OCI-LY7 (cell line): ENCODE measurements at regions not wholly inside any gene's neighbourhood (a gene's known extent, or its start where the extent isn't known, plus 50 kb on each side); places are given as distances from the start of the nearest gene placed in this dataset.

Source experiments
- BruUV-seq: library from RNA; stranded (reverse); fragments of 400-500 nt; replicated peaks from 2 replicates; lab custom pipeline; 2021; lab: Mats Ljungman, UMichigan
- CTCF ChIA-PET: fragments of 300-600 bp; sonication (Branson Sonifier 250); formaldehyde crosslinking; loops from one replicate; lab custom pipeline; 2022; ENCODE audit warnings: antibody characterized with exemption; ENCODE audit not compliant: unreplicated experiment; lab: Charles Lee
- POLR2A ChIA-PET: fragments of 300-600 bp; sonication (Branson Sonifier 250); formaldehyde crosslinking; loops from one replicate; lab custom pipeline; 2022; ENCODE audit warnings: antibody characterized with exemption; lab: Charles Lee
- DNase-seq: peaks from one replicate; pipeline ENCODE4 v3.0.0-alpha.2; 2015; ENCODE audit warnings: low spot score
- H2AFZ ChIP-seq: fragments of 200-600 bp; sonication (generic), shearing (Covaris generic); 2 replicates; pipeline ENCODE4 v1.6.1; 2014; ENCODE audit warnings: mild to moderate bottlenecking, antibody characterized with exemption, low read length, moderate library complexity
- H3K27ac ChIP-seq: fragments of 200-600 bp; sonication (generic); 2 replicates; pipeline ENCODE4 v1.5.1; 2014; ENCODE audit warnings: mixed run types, low read depth, mild to moderate bottlenecking, moderate library complexity, low read length, inconsistent platforms; ENCODE audit not compliant: poor library complexity, severe bottlenecking
- H3K36me3 ChIP-seq: fragments of 200-600 bp; sonication (generic); 2 replicates; pipeline ENCODE4 v1.6.1; 2014; ENCODE audit warnings: mild to moderate bottlenecking, antibody characterized with exemption, low read length, moderate library complexity, mixed read lengths; ENCODE audit not compliant: insufficient read depth
- H3K4me1 ChIP-seq: fragments of 200-600 bp; sonication (generic); 2 replicates; pipeline ENCODE4 v1.5.1; 2014; ENCODE audit warnings: mild to moderate bottlenecking, low read length; ENCODE audit not compliant: insufficient read depth, poor library complexity, severe bottlenecking
- H3K4me2 ChIP-seq: fragments of 200-600 bp; sonication (generic); 2 replicates; pipeline ENCODE4 v1.6.1; 2014; ENCODE audit warnings: mild to moderate bottlenecking, low read length
- H3K4me3 ChIP-seq: fragments of 200-600 bp; sonication (generic); 2 replicates; pipeline ENCODE4 v1.5.1; 2014; ENCODE audit warnings: mild to moderate bottlenecking, low read depth, low read length; ENCODE audit not compliant: poor library complexity, severe bottlenecking
- H3K79me2 ChIP-seq: fragments of 200-600 bp; sonication (generic); 2 replicates; pipeline ENCODE4 v1.6.1; 2016; ENCODE audit warnings: low read depth, mild to moderate bottlenecking, low read length, moderate library complexity, mixed read lengths; ENCODE audit not compliant: insufficient read depth
- H3K9me2 ChIP-seq: fragments of 200-600 bp; sonication (generic); 2 replicates; pipeline ENCODE4 v1.6.1; 2016; ENCODE audit warnings: mild to moderate bottlenecking, low read length, mixed read lengths; ENCODE audit not compliant: insufficient read depth
- H3K9me3 ChIP-seq: fragments of 200-600 bp; sonication (generic); 2 replicates; pipeline ENCODE4 v1.6.1; 2014; ENCODE audit warnings: mild to moderate bottlenecking, mixed run types, low read length, mixed read lengths
- H4K20me1 ChIP-seq: fragments of 200-600 bp; sonication (generic); 2 replicates; pipeline ENCODE4 v1.6.1; 2014; ENCODE audit warnings: mild to moderate bottlenecking, antibody characterized with exemption, low read length, moderate library complexity, mixed read lengths; ENCODE audit not compliant: insufficient read depth
- EZH2phosphoT487 ChIP-seq: fragments of 200-600 bp; sonication (generic); IDR thresholded peaks from 2 replicates; pipeline ENCODE4 v1.6.1; 2018; ENCODE audit warnings: low read depth, borderline replicate concordance, mild to moderate bottlenecking, mixed run types, antibody characterized with exemption, low read length, moderate library complexity, mixed read lengths
- intact Hi-C: fragments of 100-400 bp; cut with micrococcal nuclease; formaldehyde crosslinking; loops from one replicate; pipeline ENCODE4 v1.10.0; 2022; ENCODE audit not compliant: unreplicated experiment
- TF ChIP-seq, protein P1 (sequence below): fragments of 200-600 bp; sonication (generic); conservative IDR thresholded peaks from 2 replicates; pipeline ENCODE4 v1.5.1; 2014; ENCODE audit warnings: mild to moderate bottlenecking, antibody characterized with exemption, low read length, moderate library complexity, mixed read lengths

DNA sequence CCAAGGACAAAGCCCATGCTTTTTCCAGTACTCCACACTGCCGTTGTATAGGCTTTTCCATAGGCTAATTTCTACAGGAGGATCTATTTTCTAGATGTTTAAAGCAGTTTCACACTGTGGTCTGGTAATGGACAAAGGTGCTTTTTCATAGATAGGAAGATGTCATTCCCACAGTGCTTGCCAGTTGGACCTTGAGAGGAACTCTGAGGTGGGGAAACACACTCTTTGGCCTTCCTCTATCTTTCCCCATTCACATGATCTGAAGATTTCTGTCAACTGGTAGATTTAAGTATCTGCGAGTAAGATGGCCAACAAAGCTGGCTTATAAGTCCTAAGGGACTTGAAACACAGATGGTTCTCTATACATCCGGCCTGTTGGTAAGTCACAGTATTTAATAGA is 477.3 kb downstream of the UTRN start:
- no peaks in the 10 kb centered on the region for H3K4me1 ChIP-seq
- no TSS peak for BruUV-seq
- no peaks in the 10 kb centered on the region for H3K9me3 ChIP-seq
- ChIA-PET CTCF (no interaction called here), POLR2A (no interaction called here)
- no peaks in the 10 kb centered on the region for H3K9me2 ChIP-seq
- intact Hi-C loops: no loop called here
- no peaks in the 10 kb centered on the region for H4K20me1 ChIP-seq
- no peak overlapping the region for H3K27ac ChIP-seq
- no peak overlapping the region for H3K4me2 ChIP-seq
- TF ChIP-seq EZH2phosphoT487: no peak
- TF ChIP-seq, protein P1, sequence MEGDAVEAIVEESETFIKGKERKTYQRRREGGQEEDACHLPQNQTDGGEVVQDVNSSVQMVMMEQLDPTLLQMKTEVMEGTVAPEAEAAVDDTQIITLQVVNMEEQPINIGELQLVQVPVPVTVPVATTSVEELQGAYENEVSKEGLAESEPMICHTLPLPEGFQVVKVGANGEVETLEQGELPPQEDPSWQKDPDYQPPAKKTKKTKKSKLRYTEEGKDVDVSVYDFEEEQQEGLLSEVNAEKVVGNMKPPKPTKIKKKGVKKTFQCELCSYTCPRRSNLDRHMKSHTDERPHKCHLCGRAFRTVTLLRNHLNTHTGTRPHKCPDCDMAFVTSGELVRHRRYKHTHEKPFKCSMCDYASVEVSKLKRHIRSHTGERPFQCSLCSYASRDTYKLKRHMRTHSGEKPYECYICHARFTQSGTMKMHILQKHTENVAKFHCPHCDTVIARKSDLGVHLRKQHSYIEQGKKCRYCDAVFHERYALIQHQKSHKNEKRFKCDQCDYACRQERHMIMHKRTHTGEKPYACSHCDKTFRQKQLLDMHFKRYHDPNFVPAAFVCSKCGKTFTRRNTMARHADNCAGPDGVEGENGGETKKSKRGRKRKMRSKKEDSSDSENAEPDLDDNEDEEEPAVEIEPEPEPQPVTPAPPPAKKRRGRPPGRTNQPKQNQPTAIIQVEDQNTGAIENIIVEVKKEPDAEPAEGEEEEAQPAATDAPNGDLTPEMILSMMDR: no peak
- H3K36me3 ChIP-seq: no peaks in the 10 kb centered on the region
- H3K79me2 ChIP-seq: no peaks in the 10 kb centered on the region
- no peak for DNase-seq
- H2AFZ ChIP-seq: no peak overlapping the region
- H3K4me3 ChIP-seq: no peak overlapping the region

DNA sequence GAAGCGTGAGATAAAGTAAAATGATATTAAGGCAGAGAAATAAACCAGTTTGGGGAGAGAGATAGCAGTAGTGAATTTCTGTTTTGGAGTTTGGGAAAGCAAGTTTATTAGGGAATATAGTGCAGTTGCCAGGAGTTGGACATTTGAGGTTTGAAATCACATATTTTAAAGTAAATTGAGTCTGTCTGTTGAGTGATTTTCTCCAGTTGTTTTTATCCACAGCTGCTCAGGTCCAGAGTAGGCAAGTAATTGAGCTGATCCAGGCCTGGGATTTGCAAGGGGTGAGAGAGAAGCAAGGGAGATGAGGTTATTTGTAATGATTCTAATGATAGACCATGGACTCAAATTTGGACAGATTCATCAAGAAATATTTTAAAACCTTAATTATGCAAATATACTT is 481.9 kb downstream of the UTRN start:
- H4K20me1 ChIP-seq: no peaks in the 10 kb centered on the region
- ChIA-PET POLR2A (interaction anchor here (1.1 kb wide), 1 partner anchor 8 kb away, joined by 3 read pairs; no protein-coding TSS in a partner anchor), CTCF (no interaction called here)

DNA sequence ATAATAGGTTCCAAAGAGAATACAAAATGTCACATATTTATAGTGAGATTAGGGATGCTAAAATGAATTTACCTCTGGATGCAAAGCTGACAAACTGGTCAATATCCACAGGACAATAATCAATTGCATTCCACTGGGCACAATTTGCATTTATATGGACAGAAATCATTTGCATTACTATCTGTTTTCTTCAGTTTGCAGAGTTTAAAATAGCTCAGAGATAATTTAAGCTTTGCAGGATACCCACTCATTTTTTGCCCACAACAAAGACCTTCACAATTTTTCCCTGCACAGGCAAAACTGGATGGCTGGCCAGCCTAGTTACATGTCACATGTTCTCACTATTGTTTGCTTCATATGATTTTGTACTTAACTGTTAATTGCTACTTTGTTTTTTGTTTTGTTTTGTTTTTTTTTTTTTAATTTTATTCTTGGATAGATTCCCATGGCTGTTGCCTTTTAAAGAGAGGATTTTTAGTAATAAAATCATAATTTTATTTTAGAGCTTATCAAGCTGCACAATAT is 483.5 kb downstream of the UTRN start:
- Histone ChIP-seq H3K4me1 (no peaks in the 10 kb centered on the region), H3K36me3 (no peaks in the 10 kb centered on the region), H3K79me2 (no peaks in the 10 kb centered on the region), H3K27ac (no peak overlapping the region), H3K4me2 (no peak overlapping the region), H3K9me3 (no peaks in the 10 kb centered on the region), H2AFZ (no peak overlapping the region), H4K20me1 (no peaks in the 10 kb centered on the region), H3K9me2 (no peaks in the 10 kb centered on the region), H3K4me3 (no peak overlapping the region)
- DNase-seq: no peak
- BruUV-seq: no TSS peak
- CTCF ChIA-PET: no interaction called here
- TF ChIP-seq EZH2phosphoT487: no peak
- TF ChIP-seq, protein P1: no peak
- POLR2A ChIA-PET: interaction anchor here (0.7 kb wide), 1 partner anchor 42 kb away, joined by 4 read pairs; no protein-coding TSS in a partner anchor
- intact Hi-C loops: no loop called here

More for the DNA sequence above, 481.9 kb downstream of the UTRN start:
- no peaks in the 10 kb centered on the region for H3K36me3 ChIP-seq
- H3K4me2 ChIP-seq: no peak overlapping the region
- no peak overlapping the region for H3K4me3 ChIP-seq
- no peaks in the 10 kb centered on the region for H3K4me1 ChIP-seq
- no peaks in the 10 kb centered on the region for H3K9me3 ChIP-seq
- H2AFZ ChIP-seq: no peak overlapping the region
- DNase-seq: no peak
- no peak for TF ChIP-seq EZH2phosphoT487
- TF ChIP-seq, protein P1: no peak
- H3K27ac ChIP-seq: no peak overlapping the region
- H3K79me2 ChIP-seq: no peaks in the 10 kb centered on the region
- no peaks in the 10 kb centered on the region for H3K9me2 ChIP-seq
- no TSS peak for BruUV-seq
- intact Hi-C loops: no loop called here
